GM23338 (cell line): ENCODE measurements at regions not wholly inside any gene's neighbourhood (a gene's known extent, or its start where the extent isn't known, plus 50 kb on each side); places are given as distances from the start of the nearest gene placed in this dataset.

ENCODE experiments used
- ATAC-seq: fragments of 200-7000 bp; cut with Tn5 transposase; 3 replicates; pipeline ENCODE4 v1.9.1; 2020
- DNase-seq: peaks from one replicate; pipeline ENCODE4 v3.0.0-alpha.2; 2015; ENCODE audit warnings: low spot score
- H2AFZ ChIP-seq: fragments of 200-600 bp; sonication (generic); 2 replicates; pipeline ENCODE4 v1.8.0; 2016; ENCODE audit warnings: antibody characterized with exemption, mild to moderate bottlenecking, moderate library complexity
- H3F3A ChIP-seq: fragments of 200-600 bp; sonication (generic); replicated peaks from 2 replicates; pipeline ENCODE4 v1.8.0; 2017; ENCODE audit warnings: antibody characterized with exemption, mixed run types, low read depth
- H3K27ac ChIP-seq: fragments of 200-600 bp; sonication (generic); 2 replicates; pipeline ENCODE4 v1.6.1; 2016; ENCODE audit warnings: low read depth
- H3K27me3 ChIP-seq: fragments of 200-600 bp; sonication (generic); 2 replicates; pipeline ENCODE4 v1.8.0; 2016; ENCODE audit warnings: mild to moderate bottlenecking, mixed run types, moderate library complexity; ENCODE audit not compliant: insufficient read depth
- H3K36me3 ChIP-seq: fragments of 200-600 bp; sonication (generic); 2 replicates; pipeline ENCODE4 v1.8.0; 2016; ENCODE audit warnings: mild to moderate bottlenecking; ENCODE audit not compliant: insufficient read depth
- H3K4me1 ChIP-seq: fragments of 200-600 bp; sonication (generic); 2 replicates; pipeline ENCODE4 v1.8.0; 2016; ENCODE audit warnings: mild to moderate bottlenecking, moderate library complexity; ENCODE audit not compliant: insufficient read depth
- H3K4me2 ChIP-seq: fragments of 200-600 bp; sonication (generic); 2 replicates; pipeline ENCODE4 v1.7.1; 2017; ENCODE audit warnings: mixed run types
- H3K4me3 ChIP-seq: fragments of 200-600 bp; sonication (generic); 2 replicates; pipeline ENCODE4 v1.6.1; 2016; ENCODE audit warnings: mixed run types
- H3K79me2 ChIP-seq: fragments of 200-600 bp; sonication (generic); replicated peaks from 2 replicates; pipeline ENCODE4 v1.8.0; 2017; ENCODE audit warnings: mild to moderate bottlenecking; ENCODE audit not compliant: insufficient read depth
- H3K9me2 ChIP-seq: fragments of 200-600 bp; sonication (generic); 2 replicates; pipeline ENCODE4 v1.8.0; 2017; ENCODE audit not compliant: insufficient read depth
- H4K20me1 ChIP-seq: fragments of 200-600 bp; sonication (generic); replicated peaks from 2 replicates; pipeline ENCODE4 v1.8.0; 2017; ENCODE audit warnings: mild to moderate bottlenecking; ENCODE audit not compliant: insufficient read depth
- H3K27ac Mint-ChIP-seq: 2 replicates; pipeline ENCODE4 v1.8.0; 2020; ENCODE audit warnings: inconsistent platforms, mild to moderate bottlenecking, moderate library complexity, mixed read lengths
- H3K27me3 Mint-ChIP-seq: 3 replicates; pipeline ENCODE4 v1.8.0; 2022; ENCODE audit warnings: low read depth, mild to moderate bottlenecking, moderate library complexity, mixed read lengths, inconsistent platforms; ENCODE audit not compliant: insufficient read depth, poor library complexity
- H3K36me3 Mint-ChIP-seq: 3 replicates; pipeline ENCODE4 v1.8.0; 2021; ENCODE audit warnings: low read depth, mild to moderate bottlenecking, inconsistent platforms, moderate library complexity, mixed read lengths
- H3K4me1 Mint-ChIP-seq: 3 replicates; pipeline ENCODE4 v1.8.0; 2020; ENCODE audit warnings: mild to moderate bottlenecking, inconsistent platforms, mixed read lengths
- H3K4me3 Mint-ChIP-seq: 3 replicates; pipeline ENCODE4 v1.8.0; 2021; ENCODE audit warnings: moderate library complexity, mild to moderate bottlenecking, inconsistent platforms, mixed read lengths
- H3K9me3 Mint-ChIP-seq: 3 replicates; pipeline ENCODE4 v1.8.0; 2020; ENCODE audit warnings: moderate library complexity, mild to moderate bottlenecking, inconsistent platforms, mixed read lengths
- CTCF ChIP-seq, 2 experiments: fragments of 200-600 bp in 1 of 2; sonication (generic) in 1 of 2; conservative IDR thresholded peaks; 2 replicates each; pipeline versions ENCODE4 v1.5.1 to v1.6.1; 2016 to 2017; ENCODE audit warnings: antibody characterized with exemption in 2 of 2, low read depth in 2 of 2, mild to moderate bottlenecking in 2 of 2, moderate library complexity in 1 of 2
- EZH2 ChIP-seq: fragments of 200-600 bp; sonication (generic); IDR thresholded peaks from one replicate; pipeline ENCODE4 v1.8.0; 2017; ENCODE audit warnings: antibody characterized with exemption, mild to moderate bottlenecking, low read depth; ENCODE audit not compliant: unreplicated experiment
- NANOG ChIP-seq: IDR thresholded peaks from 2 replicates; pipeline ENCODE4 v1.6.1; 2016; ENCODE audit warnings: antibody characterized with exemption, borderline replicate concordance
- ZNF462 ChIP-seq: fragments of 250-450 bp; sonication (Bioruptor Pico); IDR thresholded peaks from 2 replicates; pipeline ENCODE4 v1.5.0; 2020; ENCODE audit warnings: mild to moderate bottlenecking, moderate library complexity
- TF ChIP-seq, protein P1 (sequence below): IDR thresholded peaks from 2 replicates; pipeline ENCODE4 v1.6.1; 2016; ENCODE audit warnings: antibody characterized with exemption
- TF ChIP-seq, protein P2 (sequence below): IDR thresholded peaks from one replicate; pipeline ENCODE4 v1.6.1; 2018; ENCODE audit warnings: antibody characterized with exemption; ENCODE audit not compliant: unreplicated experiment

- no peak for TF ChIP-seq ZNF462
- TF ChIP-seq, protein P1, sequence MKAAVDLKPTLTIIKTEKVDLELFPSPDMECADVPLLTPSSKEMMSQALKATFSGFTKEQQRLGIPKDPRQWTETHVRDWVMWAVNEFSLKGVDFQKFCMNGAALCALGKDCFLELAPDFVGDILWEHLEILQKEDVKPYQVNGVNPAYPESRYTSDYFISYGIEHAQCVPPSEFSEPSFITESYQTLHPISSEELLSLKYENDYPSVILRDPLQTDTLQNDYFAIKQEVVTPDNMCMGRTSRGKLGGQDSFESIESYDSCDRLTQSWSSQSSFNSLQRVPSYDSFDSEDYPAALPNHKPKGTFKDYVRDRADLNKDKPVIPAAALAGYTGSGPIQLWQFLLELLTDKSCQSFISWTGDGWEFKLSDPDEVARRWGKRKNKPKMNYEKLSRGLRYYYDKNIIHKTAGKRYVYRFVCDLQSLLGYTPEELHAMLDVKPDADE, result no peak
Measured at GRCh38 chr11:82673631-82674030, 60.0 kb downstream of the FAM181B start (continued).

DNA sequence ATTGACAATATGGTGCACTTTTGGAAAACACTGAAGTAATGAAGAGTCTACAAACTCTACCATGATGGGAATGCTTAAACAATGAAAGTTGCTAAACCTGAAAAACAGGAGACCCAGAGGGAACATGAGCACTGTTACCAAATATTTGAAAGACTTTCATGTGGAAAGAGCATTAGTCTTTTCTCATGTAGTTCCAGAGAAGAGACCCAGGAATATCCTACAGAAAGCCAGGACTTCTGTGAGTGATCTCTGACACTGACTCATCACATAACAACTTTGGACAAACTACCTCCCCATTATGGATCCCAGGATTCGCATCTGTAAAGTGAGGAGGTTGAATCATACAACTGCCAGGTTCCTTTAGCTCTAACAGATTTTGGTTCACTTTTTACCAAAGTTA, 62.2 kb downstream of the FAM181B start:
- Histone ChIP-seq H4K20me1 (no peaks in the 10 kb centered on the region), H3K9me2 (0 out of 2 replicates have a peak, but pooled peaks cover 3% of the 10 kb centered on the region), H3K36me3 (no peaks in the 10 kb centered on the region), H3K27ac (no peak overlapping the region), H3K4me1 (no peaks in the 10 kb centered on the region; the same call in 1 of the 2 replicates), H2AFZ (peak overlapping the region; percentile 69; the same call in 1 of the 2 replicates), H3F3A (no peaks in the 10 kb centered on the region), H3K79me2 (no peaks in the 10 kb centered on the region), H3K4me3 (no peak overlapping the region), H3K4me2 (no peak overlapping the region), H3K27me3 (no peaks in the 10 kb centered on the region)
- Mint-ChIP-seq H3K36me3 (no peaks in the 10 kb centered on the region), H3K27ac (no peak overlapping the region), H3K27me3 (peaks cover 2% of the 10 kb centered on the region), H3K9me3 (no peaks in the 10 kb centered on the region; the same call in 2 of the 3 replicates), H3K4me1 (peaks cover 12% of the 10 kb centered on the region; the same call in 2 of the 3 replicates), H3K4me3 (no peak overlapping the region)
- DNase-seq, result peak; percentile 35
- ATAC-seq, result no peak
- TF ChIP-seq CTCF (conservative IDR thresholded peaks at IDR 0.05; ENCODE audit: low read depth in 2 of 2) (no peak), EZH2 (no peak), NANOG (no peak)
- TF ChIP-seq, protein P2, sequence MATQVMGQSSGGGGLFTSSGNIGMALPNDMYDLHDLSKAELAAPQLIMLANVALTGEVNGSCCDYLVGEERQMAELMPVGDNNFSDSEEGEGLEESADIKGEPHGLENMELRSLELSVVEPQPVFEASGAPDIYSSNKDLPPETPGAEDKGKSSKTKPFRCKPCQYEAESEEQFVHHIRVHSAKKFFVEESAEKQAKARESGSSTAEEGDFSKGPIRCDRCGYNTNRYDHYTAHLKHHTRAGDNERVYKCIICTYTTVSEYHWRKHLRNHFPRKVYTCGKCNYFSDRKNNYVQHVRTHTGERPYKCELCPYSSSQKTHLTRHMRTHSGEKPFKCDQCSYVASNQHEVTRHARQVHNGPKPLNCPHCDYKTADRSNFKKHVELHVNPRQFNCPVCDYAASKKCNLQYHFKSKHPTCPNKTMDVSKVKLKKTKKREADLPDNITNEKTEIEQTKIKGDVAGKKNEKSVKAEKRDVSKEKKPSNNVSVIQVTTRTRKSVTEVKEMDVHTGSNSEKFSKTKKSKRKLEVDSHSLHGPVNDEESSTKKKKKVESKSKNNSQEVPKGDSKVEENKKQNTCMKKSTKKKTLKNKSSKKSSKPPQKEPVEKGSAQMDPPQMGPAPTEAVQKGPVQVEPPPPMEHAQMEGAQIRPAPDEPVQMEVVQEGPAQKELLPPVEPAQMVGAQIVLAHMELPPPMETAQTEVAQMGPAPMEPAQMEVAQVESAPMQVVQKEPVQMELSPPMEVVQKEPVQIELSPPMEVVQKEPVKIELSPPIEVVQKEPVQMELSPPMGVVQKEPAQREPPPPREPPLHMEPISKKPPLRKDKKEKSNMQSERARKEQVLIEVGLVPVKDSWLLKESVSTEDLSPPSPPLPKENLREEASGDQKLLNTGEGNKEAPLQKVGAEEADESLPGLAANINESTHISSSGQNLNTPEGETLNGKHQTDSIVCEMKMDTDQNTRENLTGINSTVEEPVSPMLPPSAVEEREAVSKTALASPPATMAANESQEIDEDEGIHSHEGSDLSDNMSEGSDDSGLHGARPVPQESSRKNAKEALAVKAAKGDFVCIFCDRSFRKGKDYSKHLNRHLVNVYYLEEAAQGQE, result no peak
- TF ChIP-seq, protein P1, result no peak
